ENCODE measurements at regions not wholly inside any gene's neighbourhood (a gene's known extent, or its start where the extent isn't known, plus 50 kb on each side); places are given as distances from the start of the nearest gene placed in this dataset.

- no peak for TF ChIP-seq CTCF (conservative IDR thresholded peaks at IDR 0.05; ENCODE audit: low read depth, low read length)
- DNase-seq (ENCODE audit: low read depth): no peak
Observed at GRCh38 chr3:459311-459670, 262.7 kb downstream of the CHL1 start.

GRCh38 chr3:461006-461405, 264.4 kb downstream of the CHL1 start:
- TF ChIP-seq CTCF (conservative IDR thresholded peaks at IDR 0.05; ENCODE audit: low read depth, low read length): no peak
- no peak for DNase-seq (ENCODE audit: low read depth)
- no peak overlapping the region for H3K4me3 ChIP-seq (ENCODE audit: low read length)

More at GRCh38 chr3:459311-459670, 262.7 kb downstream of the CHL1 start:
- no peak overlapping the region for H3K4me3 ChIP-seq (ENCODE audit: low read length)

GRCh38 chr3:462851-463250, 266.3 kb downstream of the CHL1 start:
- no peak for DNase-seq (ENCODE audit: low read depth)
- TF ChIP-seq CTCF (conservative IDR thresholded peaks at IDR 0.05; ENCODE audit: low read depth, low read length): no peak
- no peak overlapping the region for H3K4me3 ChIP-seq (ENCODE audit: low read length)

- no peak for TF ChIP-seq CTCF (conservative IDR thresholded peaks at IDR 0.05; ENCODE audit: low read depth, low read length)
- no peak for DNase-seq (ENCODE audit: low read depth)
- H3K4me3 ChIP-seq (ENCODE audit: low read length): no peak overlapping the region
Observed at GRCh38 chr3:463252-464192, 267.0 kb downstream of the CHL1 start.

GRCh38 chr3:464255-464654, 267.7 kb downstream of the CHL1 start:
- no peak for TF ChIP-seq CTCF (conservative IDR thresholded peaks at IDR 0.05; ENCODE audit: low read depth, low read length)
- no peak overlapping the region for H3K4me3 ChIP-seq (ENCODE audit: low read length)
- DNase-seq (ENCODE audit: low read depth): no peak

GRCh38 chr3:468172-468571, 271.6 kb downstream of the CHL1 start:
- DNase-seq (ENCODE audit: low read depth): no peak
- no peak overlapping the region for H3K4me3 ChIP-seq (ENCODE audit: low read length)
- TF ChIP-seq CTCF (conservative IDR thresholded peaks at IDR 0.05; ENCODE audit: low read depth, low read length): peak; percentile 79

Measured in retinal pigment epithelial cell (primary cell).